ENCODE measurements at regions not wholly inside any gene's neighbourhood (a gene's known extent, or its start where the extent isn't known, plus 50 kb on each side); places are given as distances from the start of the nearest gene placed in this dataset.

DNA sequence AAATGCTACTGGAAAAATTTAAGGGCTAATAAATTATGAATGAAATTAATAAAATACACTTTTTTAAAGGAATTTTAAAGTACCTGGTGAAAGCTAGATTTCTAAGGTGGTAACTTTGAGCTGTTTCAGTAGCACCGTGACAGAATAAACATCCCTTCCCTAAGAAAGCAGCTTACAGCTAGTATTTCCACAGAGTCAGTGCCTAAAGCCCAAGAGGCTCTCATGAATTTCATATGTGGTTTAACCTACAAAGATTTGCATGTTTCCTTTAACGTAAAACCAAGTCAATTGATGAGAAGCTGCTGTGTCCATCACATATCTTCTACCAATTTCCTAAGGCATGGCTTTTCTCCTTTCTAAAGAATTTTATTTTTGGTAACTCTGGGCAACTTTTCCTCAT lies 56.8 kb downstream of the IFNG start:
- no peak for DNase-seq (ENCODE audit: low spot score)

DNA sequence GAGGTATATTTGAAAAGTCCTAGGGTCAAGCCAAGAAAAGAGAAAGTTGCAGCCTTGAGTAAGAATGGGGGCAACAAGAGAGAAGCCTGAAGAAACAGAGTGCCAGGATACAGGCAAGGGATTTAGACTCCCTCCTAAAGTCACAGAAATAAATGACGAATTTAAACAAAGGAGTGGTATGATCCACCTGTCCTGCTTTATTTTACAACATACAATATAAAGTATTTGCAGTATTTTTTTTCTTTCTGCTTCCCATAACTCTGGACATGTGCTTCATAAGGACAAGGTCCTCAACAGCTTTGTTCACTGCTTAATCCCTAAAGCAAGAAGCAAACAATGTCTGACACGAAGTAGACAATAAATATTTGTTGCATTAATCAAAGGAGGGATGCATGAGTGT lies 57.4 kb downstream of the IFNG start:
- no peak for DNase-seq (ENCODE audit: low spot score)

DNA sequence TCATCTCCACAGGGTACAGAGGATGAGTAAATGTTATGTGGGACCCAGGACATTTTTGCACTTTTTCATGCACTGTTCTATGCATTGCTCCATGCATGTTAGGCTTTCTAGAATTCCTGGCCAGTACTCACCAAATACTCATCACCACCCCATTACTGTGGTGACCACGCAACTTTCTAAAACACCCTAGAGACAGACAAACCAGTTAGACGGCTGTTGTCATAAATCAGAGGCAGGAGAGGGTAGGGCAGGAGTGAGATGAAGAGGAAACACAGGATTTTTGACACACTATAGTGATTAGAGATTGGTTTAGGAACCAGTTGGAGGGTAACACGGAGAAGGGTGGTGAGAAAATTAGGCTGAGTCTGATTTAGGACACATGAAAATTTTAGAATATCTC lies 59.3 kb downstream of the IFNG start:
- DNase-seq (ENCODE audit: low spot score), result no peak

DNA sequence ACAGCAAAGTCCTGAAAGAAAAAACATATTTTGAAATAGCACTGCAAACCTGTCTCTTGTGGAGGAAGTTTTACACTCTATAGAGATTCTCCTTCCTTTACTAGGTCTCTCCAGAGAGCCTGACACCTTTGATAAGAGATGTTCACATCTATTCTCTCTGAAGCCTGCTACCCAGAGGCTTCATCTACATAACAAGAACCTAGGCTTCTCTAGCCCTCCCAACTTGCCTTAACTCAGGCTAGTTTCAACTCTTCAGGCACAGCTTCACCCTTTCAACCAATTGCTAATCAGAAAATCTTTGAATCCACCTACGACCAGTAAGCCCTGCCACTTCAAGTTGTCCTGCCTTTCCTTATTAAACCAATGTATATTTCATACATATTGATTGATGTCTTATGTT lies 60.6 kb downstream of the IFNG start:
- DNase-seq (ENCODE audit: low spot score), result peak; percentile 31

DNA sequence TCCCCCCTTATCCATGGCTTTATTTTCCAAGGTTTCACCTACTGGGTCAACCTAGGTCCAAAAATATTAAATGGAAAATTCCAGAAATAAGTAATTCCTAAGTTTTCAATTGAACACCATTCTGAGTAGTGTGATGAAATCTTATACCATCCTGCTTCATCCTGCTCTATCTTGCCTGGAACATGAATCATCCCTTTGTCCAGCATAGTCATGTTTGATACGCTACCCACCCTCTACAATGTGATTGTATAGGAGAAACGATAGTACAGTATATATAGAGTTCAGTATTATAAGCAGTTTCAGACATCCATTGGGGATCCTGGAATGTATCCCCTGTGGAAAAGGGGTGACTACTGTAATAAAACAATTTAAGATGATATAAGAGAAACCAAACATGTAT lies 62.2 kb downstream of the IFNG start:
- no peak for DNase-seq (ENCODE audit: low spot score)

DNA sequence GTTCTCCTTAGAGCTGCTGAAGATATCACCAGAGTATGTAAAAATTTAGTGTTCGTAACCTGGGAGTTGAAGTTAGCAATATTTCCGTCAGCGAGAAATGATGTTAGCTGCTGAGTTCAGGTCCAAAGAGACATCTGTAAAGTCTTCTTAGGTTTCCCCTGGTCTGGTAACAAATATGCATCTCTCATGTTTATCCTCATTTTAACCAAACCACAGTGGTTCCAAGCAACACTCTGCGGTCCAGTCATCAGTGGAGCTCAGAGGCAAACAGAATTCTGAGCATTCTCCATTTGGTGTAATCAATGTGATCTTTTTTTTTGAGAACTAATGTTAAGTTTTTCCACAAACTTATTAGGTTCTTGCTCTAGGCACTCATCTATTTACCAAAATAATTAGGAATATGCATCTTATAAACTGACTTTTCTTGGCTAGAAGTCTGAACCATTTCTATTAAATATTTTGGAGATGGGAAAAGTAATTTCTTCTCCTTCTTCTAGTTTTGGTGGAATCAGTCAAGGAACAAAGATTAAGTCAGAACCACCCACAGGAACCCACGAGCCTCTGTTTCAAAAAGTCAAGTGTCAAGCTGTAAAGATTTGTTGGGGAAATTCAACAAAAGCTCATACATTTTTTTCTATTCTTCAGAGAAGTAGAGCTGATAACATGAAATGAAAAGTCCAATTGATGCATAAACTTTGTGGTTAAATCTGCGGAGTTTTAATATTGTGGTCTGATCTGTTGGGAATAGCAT lies 64.7 kb downstream of the IFNG start:
- DNase-seq (ENCODE audit: low spot score), result no peak

DNA sequence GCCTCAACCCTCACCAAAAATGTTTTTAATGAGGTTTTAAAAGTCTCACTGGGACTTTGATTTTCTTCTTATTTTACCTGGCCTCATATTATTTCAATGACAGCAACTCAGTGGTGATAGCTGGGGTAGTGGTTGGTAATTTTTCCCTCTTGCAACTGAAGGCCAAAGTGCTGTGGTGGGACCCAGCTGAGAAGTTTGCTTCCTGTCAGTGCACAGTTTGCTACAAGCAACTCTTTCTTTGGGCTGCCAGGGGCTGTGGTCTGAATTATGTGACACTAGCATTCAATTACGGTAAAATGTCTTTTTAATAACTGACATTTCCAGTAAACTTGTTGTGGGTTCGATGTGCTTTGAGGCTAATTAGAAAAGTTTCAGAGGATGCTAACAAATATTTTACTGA lies 65.3 kb downstream of the IFNG start:
- no peak for DNase-seq (ENCODE audit: low spot score)

DNA sequence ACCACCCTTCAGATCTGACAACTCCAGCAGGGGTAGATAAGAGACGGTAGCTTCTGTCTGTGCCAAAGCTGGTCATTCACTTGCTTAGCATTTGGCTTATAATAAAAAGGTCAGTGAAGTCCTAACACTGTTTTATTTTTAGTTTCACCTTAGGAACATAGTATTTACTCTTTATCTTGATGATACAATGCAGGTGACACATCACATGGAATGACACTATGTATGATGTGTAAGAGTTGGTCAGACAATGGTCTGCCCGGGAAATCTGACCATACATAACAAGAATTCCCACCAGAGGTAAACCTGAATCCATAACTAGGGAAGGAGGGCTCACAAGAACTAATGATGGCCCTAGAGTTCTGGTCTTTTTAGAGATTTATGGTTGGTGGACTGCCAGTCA lies 66.6 kb downstream of the IFNG start:
- no peak for DNase-seq (ENCODE audit: low spot score)

DNA sequence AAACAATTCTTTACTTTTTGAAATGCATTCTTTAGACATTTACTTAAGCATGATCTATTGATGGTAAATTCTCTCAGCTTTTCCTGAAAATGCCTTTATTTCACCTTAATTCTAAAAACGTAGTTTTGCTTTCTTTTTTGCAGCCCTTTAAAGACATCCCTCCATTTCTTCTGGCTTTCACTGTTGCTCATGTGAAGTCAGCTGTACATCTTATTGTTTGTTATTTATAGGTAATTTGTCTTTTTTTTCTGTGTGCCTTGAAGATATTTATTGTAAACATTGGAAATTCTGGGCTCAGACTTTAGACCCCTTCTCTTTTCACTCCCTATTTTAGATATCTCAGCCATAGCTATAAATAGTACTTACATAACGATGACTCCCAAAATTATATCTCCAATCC lies 70.4 kb downstream of the IFNG start:
- DNase-seq (ENCODE audit: low spot score), result no peak

DNA sequence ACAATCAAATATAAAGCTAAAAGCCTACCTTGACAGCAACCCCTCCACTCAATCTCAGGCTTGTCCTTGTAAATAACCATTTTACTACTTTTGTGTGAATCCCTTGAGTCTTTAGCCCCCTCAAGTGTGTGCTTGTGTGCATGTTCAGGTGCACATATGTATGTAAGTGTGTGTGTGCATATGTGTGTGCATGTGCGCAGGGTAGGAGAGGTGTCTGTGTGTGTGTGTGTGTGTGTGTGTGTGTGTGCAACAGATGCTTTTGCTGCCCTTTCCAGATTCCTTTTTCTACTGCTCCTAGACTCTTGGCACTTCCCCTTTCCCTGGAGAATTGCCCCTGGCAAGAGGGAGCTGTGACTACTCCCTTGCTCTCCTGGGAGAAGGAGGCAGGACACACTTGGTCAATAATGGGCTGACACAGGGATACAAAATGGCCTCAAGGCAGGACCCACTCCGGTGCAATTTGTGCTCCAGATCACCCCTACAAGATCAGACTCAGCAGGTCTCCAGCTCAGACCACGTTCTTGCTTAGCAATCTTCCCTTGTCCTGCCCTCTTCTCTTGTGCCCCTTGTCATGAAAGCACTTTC lies 73.4 kb downstream of the IFNG start:
- DNase-seq (ENCODE audit: low spot score), result no peak

DNA sequence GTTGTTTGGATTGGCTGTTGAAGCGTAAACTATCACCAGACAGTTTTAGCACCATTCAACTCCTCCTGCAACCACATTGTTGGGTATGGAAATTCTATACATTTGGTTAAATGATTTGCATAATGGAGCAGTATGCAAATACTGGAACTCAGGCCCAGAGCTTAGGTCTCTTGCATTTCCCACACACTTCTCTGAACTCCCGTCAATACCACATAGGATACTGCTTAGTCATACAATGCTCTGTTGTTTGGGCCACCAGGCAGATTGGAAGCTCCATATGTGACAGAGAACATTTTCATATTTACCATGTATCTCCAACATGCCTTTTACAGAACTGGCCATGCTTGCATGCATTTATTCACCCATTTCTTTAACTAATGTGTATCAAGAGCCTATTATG lies 78.0 kb downstream of the IFNG start:
- no peak for DNase-seq (ENCODE audit: low spot score)

DNA sequence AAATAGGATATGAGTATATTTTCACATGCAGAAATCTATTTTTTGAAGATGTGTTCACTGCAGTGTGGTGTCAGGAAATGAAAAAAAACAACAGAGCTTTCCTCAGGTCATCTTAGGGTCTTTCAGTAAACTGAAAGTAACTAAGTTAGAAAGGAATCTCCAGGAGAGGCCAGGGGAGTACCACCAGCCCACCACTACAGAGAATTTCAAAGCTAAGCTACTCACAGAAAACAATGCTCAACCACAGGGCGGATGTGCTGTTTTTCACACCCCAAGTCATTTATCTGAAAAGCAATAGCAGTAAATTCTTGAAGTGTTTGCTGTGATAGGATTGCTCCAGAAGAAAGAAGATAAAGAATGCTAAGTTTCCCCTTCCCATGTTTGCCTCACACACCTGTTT lies 79.0 kb downstream of the IFNG start:
- peak; percentile 63 for DNase-seq (ENCODE audit: low spot score)

DNA sequence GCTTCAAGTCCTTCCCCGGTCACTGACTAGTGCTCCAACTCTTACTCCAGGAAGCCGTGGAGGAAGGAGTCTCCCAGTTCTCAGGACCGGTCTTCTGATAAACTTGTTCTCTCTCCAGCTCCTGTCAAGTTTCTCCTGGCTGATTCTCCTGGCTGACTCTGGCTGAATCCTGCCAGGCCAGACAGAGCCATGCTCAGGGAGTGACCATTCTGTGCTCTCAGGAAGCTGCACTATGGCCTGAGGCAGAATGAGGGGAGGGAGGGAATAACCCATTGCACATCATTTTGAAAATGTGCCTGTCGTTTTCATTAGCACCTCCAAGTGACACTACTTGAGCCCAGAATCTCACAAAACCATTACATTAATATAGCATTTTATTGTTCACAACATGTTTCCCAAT lies 80.8 kb downstream of the IFNG start:
- DNase-seq (ENCODE audit: low spot score), result no peak

DNA sequence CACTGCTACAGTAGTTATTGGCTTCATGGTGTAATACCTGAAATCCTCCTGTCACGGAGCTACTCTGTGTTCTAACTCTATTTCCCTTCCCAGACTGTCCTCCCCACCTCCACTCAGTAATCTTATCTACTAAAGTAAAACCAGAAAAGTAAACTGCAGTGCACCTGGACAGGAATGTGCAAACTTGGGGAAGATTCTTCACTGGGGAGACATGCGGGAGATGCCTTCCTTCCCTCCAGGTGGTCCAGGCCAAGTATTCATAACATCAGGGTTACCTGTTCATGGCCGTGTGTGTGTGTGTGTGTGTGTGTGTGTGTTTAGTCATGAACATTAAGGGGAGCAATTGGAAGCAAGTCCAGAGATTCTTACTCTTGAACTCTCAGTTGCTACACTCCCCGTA lies 84.1 kb downstream of the IFNG start:
- no peak for DNase-seq (ENCODE audit: low spot score)

DNA sequence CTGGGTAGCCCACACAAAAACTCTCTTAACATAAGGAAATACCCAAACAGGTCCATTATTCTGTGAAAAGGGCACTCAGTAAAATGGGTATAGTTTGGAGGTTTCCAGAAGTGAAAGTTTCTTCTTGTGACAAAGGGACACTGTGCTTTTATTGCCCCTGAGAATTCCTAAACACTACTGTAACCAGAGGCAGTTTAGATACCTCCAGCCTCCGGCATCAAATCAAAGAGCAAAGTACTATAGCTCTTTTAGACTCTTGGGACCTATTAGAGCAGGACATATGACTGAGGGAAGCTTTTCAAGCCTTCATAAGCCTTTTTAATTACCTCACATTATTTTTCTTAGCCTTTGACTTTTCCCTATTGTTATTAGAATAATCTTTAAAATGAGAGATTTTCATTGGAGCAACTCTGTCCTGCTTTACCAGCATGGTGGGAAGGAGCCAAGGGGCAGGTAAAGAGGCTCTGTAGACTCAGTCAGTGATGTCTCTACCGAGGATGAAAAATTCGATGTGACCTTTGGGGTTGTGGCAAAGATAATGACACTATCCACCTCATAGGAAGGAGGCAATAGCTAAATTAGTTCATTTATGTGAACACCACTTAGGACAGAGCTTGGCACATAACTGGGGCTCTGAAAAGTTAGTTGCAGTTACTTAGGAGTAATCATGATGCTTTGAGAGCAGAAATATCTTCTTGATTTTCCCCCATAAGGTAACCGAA lies 85.1 kb downstream of the IFNG start:
- no peak for DNase-seq (ENCODE audit: low spot score)

DNA sequence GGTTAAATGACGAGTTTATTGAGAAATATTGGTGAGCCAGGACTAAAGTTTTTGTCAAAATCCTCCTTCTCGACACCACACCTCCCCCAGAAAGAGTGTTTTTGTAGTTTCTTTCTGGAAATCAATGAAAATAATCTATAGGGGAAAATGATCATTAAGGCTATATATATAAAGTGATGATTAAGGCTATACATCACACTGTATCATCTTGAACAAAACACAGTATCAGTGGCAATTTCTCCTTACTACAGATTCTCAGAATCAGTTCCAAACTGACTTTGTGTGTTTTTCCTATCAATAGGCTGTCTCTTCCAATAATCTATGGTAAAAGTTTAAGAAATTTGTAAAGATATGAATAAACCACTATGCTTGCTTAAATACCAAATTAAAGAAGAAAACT lies 81.7 kb downstream of the IFNG-AS1 start:
- DNase-seq (ENCODE audit: low spot score), result no peak

All from iPS-NIHi11 (cell line).